GM19452 (cell line): ENCODE measurements at regions not wholly inside any gene's neighbourhood (a gene's known extent, or its start where the extent isn't known, plus 50 kb on each side); places are given as distances from the start of the nearest gene placed in this dataset.
"Not testable (repeated sequence)": the region's sequence is repeated elsewhere in the genome, so short reads cannot be mapped to it uniquely, and the experiment has no call there.

Experiments used
- ATAC-seq: cut with Tn5 transposase; IDR thresholded peaks from one replicate; pipeline ENCODE4 v1.9.1; 2021; ENCODE audit not compliant: unreplicated experiment

- no peak for ATAC-seq
These were observed 57.2 kb downstream of the BMP15 start for GRCh38 chrX:50967736-50968135.

DNA sequence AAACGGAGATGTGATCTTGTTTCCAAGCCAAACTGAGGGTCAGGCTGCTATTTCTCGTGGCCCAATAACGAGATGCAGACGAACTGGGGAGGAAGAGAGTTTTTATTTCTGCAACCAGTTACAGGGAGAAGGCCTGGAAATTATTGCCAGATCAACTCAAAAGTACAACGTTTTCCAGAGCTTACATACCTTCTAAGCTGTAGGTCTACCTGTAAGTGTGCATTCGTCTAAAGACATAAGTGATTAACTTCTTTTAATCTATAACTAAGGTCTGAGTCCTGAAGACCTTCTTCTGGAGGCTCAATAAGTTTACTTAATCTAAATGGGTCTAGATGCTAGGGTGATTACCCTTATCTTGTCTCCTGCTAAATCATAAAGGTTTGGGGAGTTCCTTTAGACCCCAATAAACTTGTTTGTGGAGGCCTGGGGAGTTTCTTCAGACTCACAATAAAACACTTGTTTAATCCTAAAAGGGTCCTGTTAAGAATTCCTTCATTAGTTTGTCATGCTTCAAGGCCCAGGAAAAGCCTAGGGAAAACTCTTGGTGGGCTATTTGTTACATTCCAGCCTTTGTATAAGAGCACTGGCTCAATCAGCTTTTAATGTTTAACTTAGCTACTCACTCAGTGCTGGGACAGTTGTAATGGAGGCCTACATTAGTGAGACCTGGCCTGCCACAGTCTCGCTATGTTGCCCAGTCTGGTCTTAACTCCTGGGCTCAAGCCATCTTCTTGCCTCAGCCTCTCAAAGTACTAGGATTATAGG, 58.5 kb downstream of the BMP15 start:
- not testable (repeated sequence) for ATAC-seq

DNA sequence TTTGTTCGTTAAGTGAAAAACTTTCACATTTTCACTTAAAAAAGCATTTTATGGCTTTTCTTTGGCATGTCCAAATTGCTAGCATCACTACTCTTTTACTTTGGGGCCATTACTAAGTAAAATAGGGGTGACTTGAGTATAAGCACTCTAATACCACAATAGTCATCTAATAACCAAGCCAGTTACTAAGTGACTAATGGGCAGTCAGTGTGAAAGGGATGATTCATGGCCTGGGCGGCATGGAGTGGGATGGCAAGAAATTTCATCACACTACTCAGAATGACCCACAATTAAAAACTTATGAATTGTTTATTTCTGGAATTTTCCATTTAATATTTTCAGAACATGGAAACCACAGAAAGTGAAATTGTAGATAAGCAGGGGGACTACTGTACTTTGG, 60.9 kb downstream of the BMP15 start:
- peak; percentile 87 for ATAC-seq

DNA sequence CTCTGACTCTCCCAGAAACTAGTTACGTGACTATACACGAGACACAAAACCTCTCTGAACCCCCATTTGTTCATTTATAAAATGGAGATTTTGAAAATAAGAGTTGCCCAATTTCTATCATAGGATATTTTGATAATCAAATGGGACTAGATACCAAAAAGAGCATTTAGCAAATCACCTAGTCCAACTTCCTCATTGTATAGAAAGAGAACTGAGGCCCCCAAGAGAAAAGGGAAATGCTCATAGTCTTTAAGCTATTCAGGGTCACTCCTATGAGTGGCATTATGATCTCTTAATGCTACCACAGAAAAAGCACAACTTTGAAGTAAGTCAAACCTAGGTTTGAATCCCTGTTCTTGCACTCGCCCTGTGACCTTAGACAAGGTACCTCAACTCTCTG, 62.7 kb downstream of the BMP15 start:
- ATAC-seq: no peak

DNA sequence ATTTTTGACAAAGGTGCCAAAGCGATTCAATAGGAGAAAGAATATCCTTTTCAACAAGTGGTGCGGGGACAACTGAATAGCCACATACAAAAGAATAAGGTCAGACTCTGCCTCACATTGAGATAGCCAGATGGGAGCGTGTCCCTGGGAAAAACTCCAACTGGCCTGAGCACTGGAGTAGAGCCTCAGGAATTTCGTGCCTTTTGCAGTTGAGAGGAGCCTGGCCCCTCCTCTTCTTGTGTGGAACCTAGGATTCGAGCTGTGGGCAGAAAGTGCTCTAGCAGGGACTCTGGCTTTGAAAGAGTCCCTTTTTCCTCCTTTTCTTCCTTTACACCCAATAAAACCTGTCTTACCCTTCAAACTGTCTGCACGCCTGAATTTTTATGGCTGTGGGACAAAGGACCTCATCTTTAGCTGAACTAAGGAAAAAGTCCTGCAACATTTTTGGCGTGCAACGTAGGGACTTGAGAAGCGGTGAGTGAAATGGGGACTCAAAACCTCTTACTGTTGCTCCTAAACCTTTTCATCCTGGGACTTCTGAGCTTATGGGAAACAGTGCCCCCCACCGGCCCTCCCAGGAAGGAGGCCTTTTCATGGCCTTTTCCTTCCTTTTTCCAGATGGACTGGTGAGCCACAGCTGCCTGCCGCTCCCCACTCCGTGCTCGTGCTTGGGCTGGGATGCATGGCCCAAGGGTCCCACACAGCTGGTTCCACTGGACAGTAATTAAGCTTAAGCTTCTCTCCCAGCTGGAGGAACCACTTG, 68.6 kb downstream of the BMP15 start:
- ATAC-seq: no peak

DNA sequence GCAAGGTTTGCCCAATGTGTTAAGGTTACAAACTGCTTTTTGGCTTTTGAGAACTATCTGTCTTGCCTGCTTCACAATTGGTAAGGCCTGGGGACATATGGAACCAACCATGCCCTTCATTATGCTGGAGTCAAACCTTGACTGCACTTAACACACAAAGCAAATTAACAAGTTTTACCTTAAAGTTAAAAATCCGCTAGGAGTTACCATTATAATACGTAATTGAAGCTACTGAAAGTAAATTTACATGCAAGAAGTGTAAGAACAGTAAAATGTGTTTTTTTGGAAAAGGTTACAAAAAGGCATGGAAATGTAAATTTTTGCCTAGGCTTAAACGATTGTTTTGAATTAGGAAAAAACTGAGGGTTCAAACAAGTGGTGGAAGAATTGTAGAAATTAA, 69.7 kb downstream of the BMP15 start:
- ATAC-seq: no peak

GRCh38 chrX:50988649-50989048, 78.1 kb downstream of the BMP15 start:
- no peak for ATAC-seq

DNA sequence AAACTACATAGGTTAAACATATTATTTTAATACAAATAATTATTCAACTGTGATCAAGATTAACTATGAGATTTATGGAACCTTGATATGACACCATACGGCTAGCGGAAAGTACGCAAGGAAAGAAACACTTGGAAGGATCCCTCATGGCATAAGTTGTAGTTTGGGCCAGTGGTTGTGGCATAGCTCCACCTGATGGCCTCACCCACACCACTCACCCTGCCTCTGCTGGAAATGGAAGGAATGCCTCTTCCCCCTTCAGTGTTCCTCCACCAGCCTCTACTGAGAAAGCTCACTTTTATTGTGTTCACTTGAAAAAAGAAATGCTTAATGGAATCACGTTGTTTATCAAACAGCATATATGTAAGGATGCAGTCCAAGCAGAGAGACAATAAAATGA, 86.4 kb downstream of the BMP15 start:
- ATAC-seq: no peak

GRCh38 chrX:51000384-51000783, 89.8 kb downstream of the BMP15 start:
- not testable (repeated sequence) for ATAC-seq

- ATAC-seq: not testable (repeated sequence)
These were observed 91.4 kb downstream of the BMP15 start for GRCh38 chrX:51001733-51002632.

- no peak for ATAC-seq
These were observed 95.5 kb downstream of the BMP15 start for GRCh38 chrX:51006064-51006463.

- peak; percentile 86 for ATAC-seq
These were observed 113.7 kb downstream of the BMP15 start for GRCh38 chrX:51024106-51024696.

GRCh38 chrX:51026862-51027261, 116.3 kb downstream of the BMP15 start:
- ATAC-seq: no peak

- ATAC-seq: no peak
These were observed 125.2 kb downstream of the BMP15 start for GRCh38 chrX:51035746-51036145.

DNA sequence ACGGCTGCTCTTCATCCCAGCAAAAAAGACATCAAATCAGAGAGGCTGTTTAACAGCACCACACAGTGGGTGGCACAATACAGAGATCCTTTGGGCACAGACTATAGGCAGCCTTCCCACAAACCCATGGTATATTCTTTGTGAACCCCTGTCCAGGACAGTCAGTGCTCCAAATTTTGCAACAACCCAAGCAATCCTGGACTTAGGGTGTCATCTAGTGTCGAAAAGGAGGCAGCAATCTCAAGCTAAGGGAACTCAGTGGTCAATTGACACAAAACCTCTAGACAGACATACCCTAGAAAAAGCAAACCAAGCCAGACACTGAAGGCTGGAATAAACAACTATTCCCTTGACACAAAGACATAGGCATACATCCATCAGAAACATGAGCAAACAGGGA, 137.4 kb downstream of the BMP15 start:
- ATAC-seq: no peak

DNA sequence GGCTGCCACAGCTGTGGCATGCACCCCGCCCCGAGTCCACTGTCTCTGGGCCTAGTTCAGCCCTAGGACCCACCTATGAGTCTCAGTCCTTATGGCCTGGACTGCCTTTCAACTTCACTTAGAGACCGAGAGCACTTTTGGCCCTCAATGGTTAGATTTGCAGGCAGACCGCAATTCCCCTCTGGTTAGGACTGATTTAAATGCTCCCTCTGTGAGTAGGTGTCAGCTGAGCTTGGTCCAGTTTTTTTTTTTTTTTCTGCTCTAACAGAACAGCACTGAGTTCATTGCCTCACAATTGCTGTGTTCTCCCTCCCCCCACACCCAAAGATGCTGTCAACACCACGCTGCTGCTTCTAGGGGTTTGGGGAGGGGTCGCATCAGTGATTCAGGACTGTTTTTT, 143.2 kb downstream of the BMP15 start:
- ATAC-seq: no peak

- ATAC-seq: no peak
These were observed 187.5 kb downstream of the BMP15 start for GRCh38 chrX:51098046-51098445.

GRCh38 chrX:51119058-51119926, 208.8 kb downstream of the BMP15 start:
- not testable (repeated sequence) for ATAC-seq

- not testable (repeated sequence) for ATAC-seq
These were observed 206.9 kb upstream of the NUDT10 start for GRCh38 chrX:51125743-51126142.

DNA sequence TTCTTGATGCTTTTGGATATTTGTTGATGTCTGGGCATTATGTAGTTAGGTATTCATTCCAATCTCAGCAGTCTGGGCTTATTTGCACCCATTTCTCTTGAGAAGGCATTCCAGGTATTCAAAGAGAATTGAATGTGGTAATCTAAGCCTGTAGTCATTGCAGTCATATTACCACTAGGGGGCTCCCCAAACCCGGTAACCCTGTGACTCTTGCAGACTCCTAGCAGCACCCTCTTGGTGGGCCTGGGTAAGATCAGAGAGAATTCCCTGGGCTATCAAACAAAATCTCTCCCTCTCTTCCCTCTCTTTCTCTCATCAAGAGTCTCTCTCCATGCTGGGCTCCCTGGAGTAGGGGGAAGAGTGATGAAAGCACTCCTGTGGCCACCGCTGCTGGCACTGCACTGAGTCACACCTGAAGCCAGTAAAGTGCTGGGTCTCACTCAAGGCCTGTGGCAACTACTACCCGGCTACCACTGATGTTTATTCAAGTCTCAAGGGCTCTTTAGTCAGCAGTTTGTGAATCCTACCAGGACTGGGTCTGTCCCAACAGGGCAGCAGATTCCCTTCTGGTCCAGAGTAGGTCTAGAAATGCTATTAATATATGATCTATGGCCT, 187.7 kb upstream of the NUDT10 start:
- no peak for ATAC-seq
